HUES6 (cell line): ENCODE measurements at regions not wholly inside any gene's neighbourhood (a gene's known extent, or its start where the extent isn't known, plus 50 kb on each side); places are given as distances from the start of the nearest gene placed in this dataset.
"Not testable (repeated sequence)": the region's sequence is repeated elsewhere in the genome, so short reads cannot be mapped to it uniquely, and the experiment has no call there.

ENCODE experiments used
- H3K27ac ChIP-seq: 2 replicates; pipeline ENCODE4 v1.7.0; 2013; ENCODE audit warnings: low read depth, mild to moderate bottlenecking, low read length, inconsistent platforms
- H3K27me3 ChIP-seq: 2 replicates; pipeline ENCODE4 v1.6.1; 2013; ENCODE audit warnings: low read length; ENCODE audit not compliant: control insufficient read depth, insufficient read depth
- H3K36me3 ChIP-seq: 2 replicates; pipeline ENCODE4 v1.6.1; 2013; ENCODE audit warnings: low read length; ENCODE audit not compliant: control insufficient read depth, insufficient read depth
- H3K4me1 ChIP-seq: 2 replicates; pipeline ENCODE4 v1.6.1; 2013; ENCODE audit warnings: low read length; ENCODE audit not compliant: control insufficient read depth, insufficient read depth
- H3K4me3 ChIP-seq: 2 replicates; pipeline ENCODE4 v1.5.1; 2013; ENCODE audit warnings: low read depth, low read length
- H3K9ac ChIP-seq: one replicate; pipeline ENCODE4 v1.6.1; 2013; ENCODE audit warnings: mild to moderate bottlenecking, low read length
- H3K9me3 ChIP-seq: 2 replicates; pipeline ENCODE4 v1.6.1; 2013; ENCODE audit warnings: low read depth, low read length; ENCODE audit not compliant: control insufficient read depth, insufficient read depth

DNA sequence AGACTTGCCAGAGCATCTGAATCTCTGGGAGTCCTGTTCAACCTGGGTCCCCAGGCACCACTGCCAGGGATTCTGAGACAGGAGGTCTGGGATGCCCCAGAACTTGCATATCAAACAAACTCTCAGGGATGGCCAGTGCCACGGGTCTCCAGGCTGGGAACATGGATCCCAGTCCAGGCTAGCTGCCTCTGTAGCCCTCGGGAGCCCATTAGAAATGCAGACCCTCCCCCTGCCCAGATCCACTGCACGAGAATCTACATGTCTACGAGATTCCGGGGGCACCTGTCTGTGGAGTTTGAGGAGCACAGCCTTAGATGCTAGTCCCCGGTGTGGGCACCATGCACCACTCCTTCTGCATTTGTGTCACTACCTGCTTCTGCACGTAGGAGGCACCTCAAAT lies 183.9 kb downstream of the NPIPB11 start:
- H3K27ac ChIP-seq, H3K4me1 ChIP-seq, H3K36me3 ChIP-seq: not testable (repeated sequence)

DNA sequence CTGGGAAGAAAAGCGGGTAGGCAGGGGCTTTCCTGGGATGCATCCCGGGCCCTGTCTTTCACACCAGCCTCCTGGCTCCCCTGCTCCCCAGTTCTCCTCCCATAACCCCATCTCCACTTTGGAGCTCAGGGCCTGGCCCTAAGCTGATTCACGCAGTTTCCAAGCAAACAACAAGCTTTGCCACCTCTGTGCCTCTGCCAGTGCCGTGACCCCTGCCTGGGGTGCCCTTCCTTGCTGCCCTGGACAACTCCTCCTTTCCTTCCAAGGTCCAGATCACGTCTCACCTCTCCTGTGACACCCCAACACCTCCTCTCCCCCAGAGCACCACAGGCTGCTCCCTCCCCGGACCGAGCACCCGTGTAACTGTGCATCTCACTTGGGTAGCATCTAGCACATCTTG lies 184.5 kb downstream of the NPIPB11 start:
- H3K4me1 ChIP-seq, H3K9ac ChIP-seq: not testable (repeated sequence)

More for the DNA sequence above, 183.9 kb downstream of the NPIPB11 start:
- H3K4me3 ChIP-seq, H3K9ac ChIP-seq, H3K27me3 ChIP-seq, H3K9me3 ChIP-seq: not testable (repeated sequence)

DNA sequence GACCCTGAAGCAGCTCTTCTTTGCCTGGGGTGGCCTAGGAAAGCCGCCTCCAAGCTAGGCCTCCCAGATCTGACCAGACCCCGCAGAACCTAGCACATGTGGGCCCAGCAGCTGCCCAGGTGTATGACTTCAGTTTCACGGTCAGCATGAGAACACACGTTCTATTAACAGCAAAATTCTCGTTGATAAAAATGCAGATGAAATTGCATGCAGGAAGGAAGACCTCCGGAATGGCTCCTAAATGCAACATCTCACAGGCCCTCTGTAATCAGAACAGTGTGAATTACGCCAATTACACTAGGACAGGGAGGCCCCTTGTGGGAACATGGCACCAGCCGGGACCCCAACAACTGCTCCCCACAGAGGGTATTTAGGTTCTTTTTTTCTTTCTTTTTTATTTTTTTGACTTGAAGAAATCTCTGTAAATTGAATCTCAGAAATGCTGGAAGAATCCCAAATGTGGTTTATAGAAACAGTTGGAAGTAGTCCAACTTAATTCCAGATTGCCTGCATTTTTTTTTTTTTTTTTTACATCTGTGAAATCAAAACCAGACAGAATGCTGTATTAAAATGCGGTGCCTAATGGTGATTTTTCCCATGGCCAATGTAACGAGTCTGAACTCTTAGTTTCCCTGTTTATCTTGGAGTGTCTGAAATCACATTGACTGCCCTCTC lies 185.1 kb downstream of the NPIPB11 start:
- H3K4me1 ChIP-seq, H3K27ac ChIP-seq, H3K9me3 ChIP-seq, H3K9ac ChIP-seq, H3K27me3 ChIP-seq, H3K4me3 ChIP-seq, H3K36me3 ChIP-seq: not testable (repeated sequence)

More for the DNA sequence above, 184.5 kb downstream of the NPIPB11 start:
- H3K4me3 ChIP-seq, H3K27me3 ChIP-seq, H3K9me3 ChIP-seq, H3K27ac ChIP-seq, H3K36me3 ChIP-seq: not testable (repeated sequence)

DNA sequence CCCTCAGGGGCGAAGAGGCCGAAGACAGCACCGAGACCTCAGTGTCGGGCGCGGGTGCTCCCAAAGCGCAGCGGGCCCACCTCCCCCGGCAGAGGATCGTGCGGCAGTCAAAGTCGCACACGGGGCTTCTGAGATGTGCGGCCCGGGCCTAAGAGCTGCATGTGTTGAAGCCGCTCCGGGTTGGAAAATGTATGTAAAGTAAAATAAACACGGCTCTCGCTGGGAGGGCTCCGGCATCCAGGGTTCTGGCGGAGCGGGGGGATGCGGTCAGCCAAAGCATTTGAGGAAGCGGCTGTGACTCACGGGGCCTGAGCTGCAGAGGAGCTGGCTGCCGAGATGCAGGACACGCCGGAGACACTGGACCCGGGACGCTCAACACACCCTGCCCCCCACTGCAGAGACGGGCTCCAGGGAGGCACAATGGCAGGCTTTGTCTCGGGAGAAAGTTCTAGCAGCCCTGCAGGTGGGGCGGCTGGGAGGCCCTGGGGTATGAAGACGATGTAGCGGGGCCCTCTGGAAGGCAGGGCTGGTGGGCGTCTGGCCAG lies 185.8 kb downstream of the NPIPB11 start:
- not testable (repeated sequence) for H3K4me3 ChIP-seq, H3K9ac ChIP-seq

DNA sequence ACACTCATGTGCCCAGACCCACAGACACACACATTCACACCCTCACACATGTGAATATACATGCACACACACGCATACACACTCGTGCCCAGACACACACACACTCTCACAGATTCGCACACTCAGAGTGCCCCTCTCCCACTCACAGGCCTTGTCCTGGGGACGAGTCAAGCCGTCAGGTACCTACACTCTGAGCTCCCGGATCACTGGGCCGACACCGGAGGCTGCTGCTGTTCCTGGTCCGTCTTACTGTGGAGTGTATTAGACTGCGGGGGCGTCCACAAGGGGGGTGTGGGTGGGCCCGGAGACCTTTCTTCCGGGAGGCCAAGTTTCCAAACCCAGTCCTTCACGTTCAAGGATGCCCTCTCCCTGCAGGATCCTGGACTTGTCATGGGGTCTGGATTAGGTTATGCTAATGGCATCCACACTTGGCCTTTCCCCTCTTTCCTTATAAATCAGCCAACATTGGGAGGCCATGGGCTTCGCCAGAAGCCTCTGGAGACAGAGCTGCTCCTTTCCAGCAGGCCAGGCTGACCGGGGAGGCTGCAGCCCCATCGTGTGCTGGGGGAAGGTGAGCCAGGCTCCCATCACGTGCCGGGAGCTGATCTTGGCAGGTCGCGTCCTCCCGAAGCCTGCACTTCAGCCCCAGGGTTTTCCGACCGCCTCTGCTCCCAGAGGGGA lies 186.4 kb downstream of the NPIPB11 start:
- H3K27ac ChIP-seq, H3K36me3 ChIP-seq, H3K9me3 ChIP-seq, H3K27me3 ChIP-seq, H3K4me3 ChIP-seq, H3K9ac ChIP-seq, H3K4me1 ChIP-seq: not testable (repeated sequence)

More for the DNA sequence above, 185.8 kb downstream of the NPIPB11 start:
- not testable (repeated sequence) for H3K27me3 ChIP-seq, H3K27ac ChIP-seq, H3K4me1 ChIP-seq, H3K36me3 ChIP-seq, H3K9me3 ChIP-seq

DNA sequence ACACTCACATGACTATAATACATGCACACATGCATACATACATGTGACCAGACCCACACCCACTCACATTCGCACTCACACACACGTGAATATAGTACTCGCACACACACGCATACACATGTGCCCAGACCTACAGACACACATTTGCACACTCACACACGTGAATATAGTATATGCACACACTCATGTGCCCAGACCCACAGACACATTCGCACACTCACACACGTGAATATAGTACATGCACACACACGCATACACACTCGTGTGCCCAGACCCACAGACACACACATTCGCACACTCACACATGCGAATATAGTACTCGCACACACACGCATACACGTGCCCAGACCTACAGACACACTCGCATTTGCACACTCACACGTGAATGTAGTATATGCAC lies 186.9 kb downstream of the NPIPB11 start:
- not testable (repeated sequence) for H3K9me3 ChIP-seq, H3K9ac ChIP-seq, H3K4me1 ChIP-seq, H3K36me3 ChIP-seq, H3K27ac ChIP-seq, H3K27me3 ChIP-seq, H3K4me3 ChIP-seq

DNA sequence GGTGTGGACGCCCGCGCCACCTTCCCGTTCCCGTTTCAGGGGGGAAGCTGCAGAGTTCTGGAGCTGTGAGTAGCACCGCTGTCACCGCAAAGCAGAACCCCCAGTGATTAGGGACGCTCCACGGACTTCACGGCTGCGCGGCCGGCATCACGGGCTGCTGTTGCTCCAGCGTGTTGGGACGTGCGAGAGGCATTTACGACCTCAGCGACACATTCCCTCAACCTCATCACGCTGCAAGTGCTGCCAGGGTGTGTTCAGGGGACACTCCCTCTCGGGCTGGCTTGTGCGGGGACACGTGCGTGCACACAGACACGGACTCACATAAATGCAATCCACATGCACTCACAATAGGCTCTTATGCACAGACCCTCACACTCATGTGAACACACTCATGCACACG lies 187.9 kb downstream of the NPIPB11 start:
- H3K9me3 ChIP-seq, H3K36me3 ChIP-seq, H3K4me1 ChIP-seq, H3K4me3 ChIP-seq, H3K9ac ChIP-seq, H3K27me3 ChIP-seq, H3K27ac ChIP-seq: not testable (repeated sequence)

DNA sequence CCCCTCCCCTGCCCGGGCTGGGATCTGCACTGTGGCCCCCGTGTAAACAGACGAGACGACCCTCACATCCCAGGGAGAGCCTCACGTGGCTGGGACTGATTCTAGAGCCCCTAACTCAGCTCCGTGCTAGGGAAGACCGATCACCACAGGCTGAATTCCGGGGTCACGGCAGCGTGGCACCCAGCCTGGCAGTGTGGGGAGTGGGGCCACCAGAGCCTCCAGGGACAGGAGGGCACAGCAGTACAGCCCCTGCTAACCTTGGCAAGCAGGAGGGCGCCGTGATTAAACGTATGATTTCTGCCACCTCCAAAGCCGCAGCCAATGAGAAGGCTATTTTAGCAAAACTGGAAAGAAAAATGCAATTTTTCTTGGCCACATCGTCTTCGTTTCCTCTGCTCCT lies 188.3 kb downstream of the NPIPB11 start:
- H3K9me3 ChIP-seq, H3K9ac ChIP-seq, H3K27me3 ChIP-seq, H3K27ac ChIP-seq, H3K36me3 ChIP-seq, H3K4me1 ChIP-seq, H3K4me3 ChIP-seq: not testable (repeated sequence)

DNA sequence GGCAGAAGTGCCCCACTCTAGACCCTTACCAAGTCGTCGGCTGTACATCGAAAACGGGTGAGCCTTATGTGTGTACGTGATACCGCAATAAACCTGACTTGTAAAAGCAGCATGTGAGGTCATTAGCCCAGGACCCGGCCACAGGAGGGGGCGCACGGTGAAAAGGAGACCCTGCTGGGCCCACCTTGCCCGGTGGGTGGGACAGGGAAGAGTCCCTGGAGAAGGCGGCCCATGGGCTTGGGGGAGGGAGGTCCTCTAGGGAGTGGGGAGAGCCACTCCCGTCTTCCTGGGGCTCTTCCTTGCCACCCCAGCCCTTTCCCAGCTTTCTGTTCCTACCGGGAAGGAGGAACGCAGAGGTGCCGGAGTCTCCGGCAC lies 188.8 kb downstream of the NPIPB11 start:
- not testable (repeated sequence) for H3K36me3 ChIP-seq, H3K27me3 ChIP-seq, H3K27ac ChIP-seq, H3K4me1 ChIP-seq, H3K4me3 ChIP-seq, H3K9ac ChIP-seq, H3K9me3 ChIP-seq

DNA sequence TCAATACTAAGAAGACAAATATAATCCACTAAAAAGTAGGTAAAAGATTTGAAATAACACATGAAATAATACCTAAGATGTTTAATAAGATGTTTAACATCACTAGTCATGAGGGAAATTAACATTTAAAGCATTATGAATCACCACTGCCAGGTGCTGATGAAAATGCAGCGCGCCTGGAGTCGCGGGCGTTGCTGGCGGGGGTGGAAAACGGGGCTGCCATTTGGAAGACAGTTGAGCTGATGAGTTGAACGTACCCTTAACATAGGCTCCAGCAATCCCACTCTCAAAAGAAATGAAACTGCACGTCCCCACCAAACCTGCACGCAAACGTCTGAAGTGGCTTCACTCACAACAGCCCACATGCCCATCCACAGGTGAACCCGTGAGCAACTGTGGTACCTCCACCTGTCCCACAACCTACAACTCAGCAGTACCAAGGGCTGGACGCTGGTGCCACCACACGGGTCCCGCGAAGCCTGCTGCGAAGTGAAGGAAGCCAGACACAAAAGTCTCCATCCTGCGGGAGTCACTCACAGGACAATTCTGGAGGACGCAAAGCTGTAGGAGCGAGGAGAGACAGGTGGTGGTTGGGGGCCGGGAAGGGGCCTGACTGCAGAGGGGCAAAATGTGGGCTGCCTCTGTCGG lies 189.3 kb downstream of the NPIPB11 start:
- not testable (repeated sequence) for H3K4me3 ChIP-seq, H3K36me3 ChIP-seq, H3K27ac ChIP-seq, H3K9me3 ChIP-seq, H3K9ac ChIP-seq, H3K27me3 ChIP-seq, H3K4me1 ChIP-seq

DNA sequence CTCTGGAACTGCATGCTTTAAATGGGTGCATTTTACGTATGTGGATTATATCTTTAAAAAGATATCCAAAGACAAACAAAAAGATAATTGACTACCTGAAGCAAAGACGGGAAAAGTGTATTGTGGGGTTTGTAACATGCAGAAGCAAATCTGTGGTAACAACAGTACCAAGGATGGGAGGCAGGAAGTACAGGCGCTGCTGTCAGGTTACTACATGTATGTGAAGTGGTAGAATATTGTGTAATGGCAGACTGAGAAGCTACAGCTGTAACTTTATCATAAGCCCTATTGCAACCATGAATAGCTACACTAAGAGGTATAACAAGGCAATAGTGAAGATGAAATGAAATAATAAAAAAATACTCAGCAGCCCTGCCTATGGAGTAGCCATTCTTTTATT lies 192.7 kb downstream of the NPIPB11 start:
- H3K9me3 ChIP-seq, H3K27me3 ChIP-seq, H3K36me3 ChIP-seq, H3K4me3 ChIP-seq, H3K4me1 ChIP-seq, H3K27ac ChIP-seq, H3K9ac ChIP-seq: not testable (repeated sequence)
